ENCODE measurements at regions not wholly inside any gene's neighbourhood (a gene's known extent, or its start where the extent isn't known, plus 50 kb on each side); places are given as distances from the start of the nearest gene placed in this dataset.

DNA sequence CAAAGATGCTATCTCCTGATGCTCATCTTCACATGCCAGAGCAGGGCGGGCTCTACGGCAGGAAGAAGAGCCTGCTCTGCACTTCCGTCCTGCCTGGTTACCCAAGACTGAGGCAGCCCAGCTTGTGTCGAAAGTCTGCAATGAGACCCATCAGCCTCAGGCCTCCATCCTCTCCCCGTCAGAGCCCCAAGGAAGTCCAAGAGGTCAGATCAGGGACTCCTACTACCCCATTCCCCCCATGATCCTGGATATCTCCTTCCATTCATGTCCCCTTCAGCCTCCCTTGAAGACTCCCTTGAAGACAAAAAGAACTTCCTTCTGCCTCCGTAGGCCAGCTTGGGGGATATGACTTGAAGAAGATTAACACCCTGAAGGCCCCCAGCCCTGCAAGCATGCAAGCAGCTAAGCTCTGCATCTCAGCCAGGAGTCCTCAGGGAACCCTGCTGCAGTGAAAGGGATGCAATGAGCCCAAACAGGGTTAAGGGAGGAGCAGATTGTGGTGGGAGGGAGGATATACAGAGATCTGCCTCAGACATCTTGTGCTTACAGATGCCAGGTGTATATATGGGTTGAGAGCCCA is 85.6 kb downstream of the TRIM29 start:
- Histone ChIP-seq H3K4me1 (ENCODE audit: control insufficient read depth in 5 of 5, insufficient read depth in 5 of 5, low read length in 5 of 5) (no peaks in the 10 kb centered on the region), H3K9me3 (ENCODE audit: control insufficient read depth in 4 of 4, insufficient read depth in 3 of 4, low read length in 3 of 4) (peaks cover 0 to 5% (median 2%) of the 10 kb centered on the region in 4 donors), H3K27me3 (ENCODE audit: control insufficient read depth in 3 of 3, insufficient read depth in 3 of 3, low read length in 2 of 3) (no peaks in the 10 kb centered on the region), H3K9ac (ENCODE audit: insufficient read depth in 1 of 2, low read length in 2 of 2) (no peak overlapping the region), H3K27ac (ENCODE audit: low read depth in 1 of 2, low read length in 1 of 2) (no peak overlapping the region), H3K4me3 (no peak overlapping the region), H3K36me3 (ENCODE audit: control insufficient read depth in 4 of 4, insufficient read depth in 4 of 4, low read length in 4 of 4) (no peaks in the 10 kb centered on the region)
- DNase-seq = no peak
- 81 to 82% methylated on average over 6 of the region's 6 CpGs for WGBS, 2 donors
- TF ChIP-seq, protein P1, sequence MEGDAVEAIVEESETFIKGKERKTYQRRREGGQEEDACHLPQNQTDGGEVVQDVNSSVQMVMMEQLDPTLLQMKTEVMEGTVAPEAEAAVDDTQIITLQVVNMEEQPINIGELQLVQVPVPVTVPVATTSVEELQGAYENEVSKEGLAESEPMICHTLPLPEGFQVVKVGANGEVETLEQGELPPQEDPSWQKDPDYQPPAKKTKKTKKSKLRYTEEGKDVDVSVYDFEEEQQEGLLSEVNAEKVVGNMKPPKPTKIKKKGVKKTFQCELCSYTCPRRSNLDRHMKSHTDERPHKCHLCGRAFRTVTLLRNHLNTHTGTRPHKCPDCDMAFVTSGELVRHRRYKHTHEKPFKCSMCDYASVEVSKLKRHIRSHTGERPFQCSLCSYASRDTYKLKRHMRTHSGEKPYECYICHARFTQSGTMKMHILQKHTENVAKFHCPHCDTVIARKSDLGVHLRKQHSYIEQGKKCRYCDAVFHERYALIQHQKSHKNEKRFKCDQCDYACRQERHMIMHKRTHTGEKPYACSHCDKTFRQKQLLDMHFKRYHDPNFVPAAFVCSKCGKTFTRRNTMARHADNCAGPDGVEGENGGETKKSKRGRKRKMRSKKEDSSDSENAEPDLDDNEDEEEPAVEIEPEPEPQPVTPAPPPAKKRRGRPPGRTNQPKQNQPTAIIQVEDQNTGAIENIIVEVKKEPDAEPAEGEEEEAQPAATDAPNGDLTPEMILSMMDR (IDR thresholded peaks at IDR 0.05; ENCODE audit: control extremely low read depth, extremely low read depth) = no peak
- no peak for ATAC-seq (ENCODE audit: insufficient read depth, low FRiP score)

DNA sequence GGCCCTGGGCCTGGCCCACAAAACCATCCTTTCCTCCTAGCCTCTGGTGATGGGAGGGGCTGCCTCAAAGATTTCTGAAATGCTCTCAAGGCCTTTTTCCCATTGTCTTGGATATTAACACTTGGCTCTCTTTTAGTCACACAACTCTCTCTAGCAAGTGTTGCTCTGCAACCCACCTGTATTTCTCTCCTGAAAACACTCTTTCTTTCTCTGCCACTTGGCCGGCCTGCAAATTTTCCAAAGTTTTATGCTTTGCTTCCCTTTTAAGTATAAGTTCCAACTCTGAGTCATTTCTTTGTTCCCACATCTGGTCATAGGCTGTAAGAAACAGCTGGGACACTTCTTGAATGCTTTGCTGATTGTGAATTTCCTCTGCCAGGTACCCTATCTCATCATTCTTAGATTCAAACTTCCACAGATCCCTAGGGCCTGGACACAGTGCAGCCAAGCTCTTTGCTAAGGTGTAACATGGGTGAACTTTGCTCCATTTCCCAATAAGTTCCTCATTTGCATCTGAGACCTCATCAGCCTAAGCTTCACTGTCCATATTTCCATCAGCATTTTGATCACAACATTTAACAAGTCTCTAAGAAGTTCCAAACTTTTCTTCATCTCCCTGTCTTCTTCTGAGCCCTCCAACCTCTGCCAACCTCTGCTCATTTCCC is 93.8 kb downstream of the TRIM29 start:
- no peak for ATAC-seq (ENCODE audit: insufficient read depth, low FRiP score)
- 88 to 96% methylated on average over 1 of the region's 1 CpG for WGBS, 2 donors
- DNase-seq = no peak

DNA sequence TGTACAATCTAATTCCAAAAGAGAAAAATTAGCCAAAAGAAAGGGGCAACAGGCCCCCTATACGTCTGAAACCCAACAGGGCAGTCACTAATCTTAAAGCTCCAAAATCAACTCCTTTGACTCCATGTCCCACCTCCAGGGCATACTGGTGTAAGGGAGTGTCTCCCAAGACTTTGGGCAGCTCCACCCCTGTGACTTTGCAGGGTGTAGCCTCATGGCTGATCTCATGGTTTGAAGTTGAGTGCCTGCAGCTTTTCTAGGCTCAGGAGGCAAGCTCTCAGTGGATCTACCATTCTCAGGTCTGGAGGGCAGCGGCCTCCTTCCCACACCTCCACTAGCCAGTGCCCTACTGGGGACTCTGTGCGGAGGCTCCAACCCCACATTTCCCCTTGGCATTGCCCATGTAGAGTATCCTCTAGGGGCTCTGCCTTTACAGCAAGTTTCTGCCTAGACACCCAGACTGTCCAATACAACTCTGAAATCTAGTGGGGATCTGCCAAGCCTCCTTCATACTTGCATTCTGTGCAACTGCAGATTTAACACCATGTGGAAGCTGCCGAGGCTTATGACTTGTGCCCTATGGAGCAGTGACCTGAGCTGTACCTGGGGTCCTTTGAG is 94.5 kb downstream of the TRIM29 start:
- 86 to 87% methylated on average over 4 of the region's 4 CpGs for whole genome bisulfite sequencing, 2 donors
- no peaks in the 10 kb centered on the region for H3K36me3 ChIP-seq (ENCODE audit: control insufficient read depth in 4 of 4, insufficient read depth in 4 of 4, low read length in 4 of 4)
- H3K9ac ChIP-seq (ENCODE audit: insufficient read depth in 1 of 2, low read length in 2 of 2) = no peak overlapping the region
- H3K9me3 ChIP-seq (ENCODE audit: control insufficient read depth in 4 of 4, insufficient read depth in 3 of 4, low read length in 3 of 4) = peaks cover 0 to 10% (median 2%) of the 10 kb centered on the region in 4 donors
- TF ChIP-seq, protein P1 (IDR thresholded peaks at IDR 0.05; ENCODE audit: control extremely low read depth, extremely low read depth) = no peak
- DNase-seq (no peak), ATAC-seq (ENCODE audit: insufficient read depth, low FRiP score) (no peak)
- H3K27ac ChIP-seq (ENCODE audit: low read depth in 1 of 2, low read length in 1 of 2) = no peak overlapping the region
- peaks cover 0 to 3% (median 0%) of the 10 kb centered on the region in 3 donors for H3K27me3 ChIP-seq (ENCODE audit: control insufficient read depth in 3 of 3, insufficient read depth in 3 of 3, low read length in 2 of 3)
- H3K4me3 ChIP-seq = no peak overlapping the region
- no peaks in the 10 kb centered on the region for H3K4me1 ChIP-seq (ENCODE audit: control insufficient read depth in 5 of 5, insufficient read depth in 5 of 5, low read length in 5 of 5)

More for the DNA sequence above, 93.8 kb downstream of the TRIM29 start:
- H3K36me3 ChIP-seq (ENCODE audit: control insufficient read depth in 4 of 4, insufficient read depth in 4 of 4, low read length in 4 of 4) = no peaks in the 10 kb centered on the region
- TF ChIP-seq, protein P1 (IDR thresholded peaks at IDR 0.05; ENCODE audit: control extremely low read depth, extremely low read depth) = no peak
- peaks cover 0 to 3% (median 0%) of the 10 kb centered on the region in 3 donors for H3K27me3 ChIP-seq (ENCODE audit: control insufficient read depth in 3 of 3, insufficient read depth in 3 of 3, low read length in 2 of 3)
- H3K9me3 ChIP-seq (ENCODE audit: control insufficient read depth in 4 of 4, insufficient read depth in 3 of 4, low read length in 3 of 4) = peaks cover 0 to 8% (median 2%) of the 10 kb centered on the region in 4 donors
- no peak overlapping the region for H3K27ac ChIP-seq (ENCODE audit: low read depth in 1 of 2, low read length in 1 of 2)
- no peak overlapping the region for H3K9ac ChIP-seq (ENCODE audit: insufficient read depth in 1 of 2, low read length in 2 of 2)
- no peak overlapping the region for H3K4me3 ChIP-seq
- H3K4me1 ChIP-seq (ENCODE audit: control insufficient read depth in 5 of 5, insufficient read depth in 5 of 5, low read length in 5 of 5) = no peaks in the 10 kb centered on the region

All from lung (tissue), 11 donors.